HL-60 (cell line): ENCODE measurements at regions not wholly inside any gene's neighbourhood (a gene's known extent, or its start where the extent isn't known, plus 50 kb on each side); places are given as distances from the start of the nearest gene placed in this dataset.

Experiments
- CTCF ChIP-seq: IDR thresholded peaks from one replicate; pipeline ENCODE4 v1.5.1; 2011; ENCODE audit warnings: low read length, control low read depth, inconsistent platforms; ENCODE audit not compliant: insufficient read depth
- POLR2AphosphoS5 ChIP-seq: IDR thresholded peaks from 2 replicates; pipeline ENCODE4 v1.6.1; 2012; ENCODE audit warnings: low read depth
- REST ChIP-seq: IDR thresholded peaks from 2 replicates; pipeline ENCODE4 v1.6.1; 2012; ENCODE audit warnings: low read depth; ENCODE audit not compliant: insufficient replicate concordance
- SPI1 ChIP-seq: IDR thresholded peaks from 2 replicates; pipeline ENCODE4 v1.6.1; 2012; ENCODE audit warnings: low read depth, mild to moderate bottlenecking, borderline replicate concordance

GRCh38 chr7:138359870-138360559 is 100.0 kb upstream of the TRIM24 start:
- TF ChIP-seq CTCF (no peak), POLR2AphosphoS5 (no peak), REST (no peak), SPI1 (no peak)
